GM21825 (cell line): ENCODE measurements at regions not wholly inside any gene's neighbourhood (a gene's known extent, or its start where the extent isn't known, plus 50 kb on each side); places are given as distances from the start of the nearest gene placed in this dataset.
"Not testable (repeated sequence)": the region's sequence is repeated elsewhere in the genome, so short reads cannot be mapped to it uniquely, and the experiment has no call there.

Experiments
- ATAC-seq: cut with Tn5 transposase; IDR thresholded peaks from one replicate; pipeline ENCODE4 v1.9.1; 2021; ENCODE audit warnings: mild to moderate bottlenecking, moderate library complexity; ENCODE audit not compliant: unreplicated experiment

- no peak for ATAC-seq
These were observed 151.0 kb downstream of the NUF2 start for GRCh38 chr1:163472651-163473248.

GRCh38 chr1:163477276-163477830 lies 155.6 kb downstream of the NUF2 start:
- ATAC-seq, result no peak

GRCh38 chr1:163498391-163499330 lies 176.9 kb downstream of the NUF2 start:
- not testable (repeated sequence) for ATAC-seq

- ATAC-seq, result no peak
These were observed 182.7 kb downstream of the NUF2 start for GRCh38 chr1:163504331-163504978.

- no peak for ATAC-seq
These were observed 187.4 kb downstream of the NUF2 start for GRCh38 chr1:163509114-163509513.

GRCh38 chr1:163512349-163512989 lies 190.7 kb downstream of the NUF2 start:
- ATAC-seq, result no peak

- ATAC-seq, result no peak
These were observed 201.7 kb downstream of the NUF2 start for GRCh38 chr1:163523375-163524029.

GRCh38 chr1:163528710-163529348 lies 207.1 kb downstream of the NUF2 start:
- no peak for ATAC-seq

- ATAC-seq, result no peak
These were observed 209.6 kb downstream of the NUF2 start for GRCh38 chr1:163531345-163531744.

- ATAC-seq, result no peak
These were observed 213.6 kb downstream of the NUF2 start for GRCh38 chr1:163535401-163535800.

GRCh38 chr1:163535807-163536206 lies 214.1 kb downstream of the NUF2 start:
- ATAC-seq, result no peak

GRCh38 chr1:163537809-163538208 lies 216.1 kb downstream of the NUF2 start:
- ATAC-seq, result no peak

- ATAC-seq, result no peak
These were observed 216.9 kb downstream of the NUF2 start for GRCh38 chr1:163538667-163539066.

- ATAC-seq, result no peak
These were observed 219.0 kb downstream of the NUF2 start for GRCh38 chr1:163540727-163541126.

- no peak for ATAC-seq
These were observed 222.7 kb downstream of the NUF2 start for GRCh38 chr1:163544441-163544840.

- ATAC-seq, result no peak
These were observed 236.4 kb downstream of the NUF2 start for GRCh38 chr1:163558162-163558561.

GRCh38 chr1:163561580-163562295 lies 240.0 kb downstream of the NUF2 start:
- ATAC-seq, result no peak

GRCh38 chr1:163562355-163562754 lies 240.6 kb downstream of the NUF2 start:
- ATAC-seq, result no peak

GRCh38 chr1:163565166-163565565 lies 243.4 kb downstream of the NUF2 start:
- no peak for ATAC-seq
